Esophagus muscularis mucosa (tissue), 4 donors: ENCODE measurements at regions not wholly inside any gene's neighbourhood (a gene's known extent, or its start where the extent isn't known, plus 50 kb on each side); places are given as distances from the start of the nearest gene placed in this dataset.
"Not testable (repeated sequence)": the region's sequence is repeated elsewhere in the genome, so short reads cannot be mapped to it uniquely, and the experiment has no call there.

Source experiments
- DNase-seq: peaks from one replicate; pipeline ENCODE4 v3.0.0-alpha.2; 2017; ENCODE audit errors: extremely low spot score
- H3K27ac ChIP-seq, 4 donors: fragments of 200-600 bp; sonication (generic); replicated peaks in 1 of 4; 1 replicate in 3 of 4; 2 replicates in 1 of 4; pipeline ENCODE4 v1.5.1; 2016 to 2019; ENCODE audit warnings: mild to moderate bottlenecking in 1 of 4
- H3K27me3 ChIP-seq, 4 donors: fragments of 200-600 bp; sonication (generic); one replicate each; pipeline versions ENCODE4 v1.5.1 to v1.6.0; 2016 to 2019
- H3K36me3 ChIP-seq, 4 donors: fragments of 200-600 bp; sonication (generic); one replicate each; pipeline ENCODE4 v1.5.1; 2016 to 2019
- H3K4me1 ChIP-seq, 4 donors: fragments of 200-600 bp; sonication (generic); one replicate each; pipeline ENCODE4 v1.5.1; 2016 to 2019
- H3K4me3 ChIP-seq, 4 donors: fragments of 200-600 bp; sonication (generic); 1 replicate in 2 of 4; 2 replicates in 2 of 4; pipeline ENCODE4 v1.5.1; 2016 to 2019; ENCODE audit warnings: mild to moderate bottlenecking in 4 of 4, moderate library complexity in 1 of 4
- H3K9me3 ChIP-seq, 4 donors: fragments of 200-600 bp; sonication (generic); 1 replicate in 3 of 4; 2 replicates in 1 of 4; pipeline ENCODE4 v1.5.1; 2016 to 2019
- WGBS: methylation state at CpG from one replicate; pipeline ENCODE4 v1.1.5; 2018; 5-methylcytosine and 5-hydroxymethylcytosine counted together
- intact Hi-C: fragments of 100-400 bp; cut with DNase I; formaldehyde crosslinking; loops from one replicate; pipeline ENCODE4 v1.15.1; 2023

GRCh38 chr1:146323302-146323701, 94.5 kb upstream of the NOTCH2NLA start:
- H3K9me3 ChIP-seq, DNase-seq, H3K27me3 ChIP-seq, H3K4me3 ChIP-seq, H3K27ac ChIP-seq, H3K4me1 ChIP-seq, H3K36me3 ChIP-seq, intact Hi-C loops: not testable (repeated sequence)
- WGBS, result no CpG with 5 or more reads among the region's 1 CpG

- no CpG with 5 or more reads among the region's 4 CpGs for WGBS
- intact Hi-C loops, H3K27me3 ChIP-seq, H3K27ac ChIP-seq, H3K36me3 ChIP-seq, H3K4me1 ChIP-seq, H3K9me3 ChIP-seq, DNase-seq, H3K4me3 ChIP-seq: not testable (repeated sequence)
Measured at GRCh38 chr1:146322893-146323292, 94.1 kb upstream of the NOTCH2NLA start.

- 80% methylated on average over 2 of the region's 4 CpGs for WGBS
- H3K36me3 ChIP-seq, intact Hi-C loops, DNase-seq, H3K27me3 ChIP-seq, H3K9me3 ChIP-seq, H3K4me3 ChIP-seq, H3K4me1 ChIP-seq, H3K27ac ChIP-seq: not testable (repeated sequence)
Measured at GRCh38 chr1:146318715-146319114, 89.9 kb upstream of the NOTCH2NLA start.

GRCh38 chr1:146317785-146318184, 89.0 kb upstream of the NOTCH2NLA start:
- WGBS, result 100% methylated on average over 1 of the region's 1 CpG
- H3K27ac ChIP-seq, H3K27me3 ChIP-seq, H3K4me1 ChIP-seq, DNase-seq, H3K9me3 ChIP-seq, H3K36me3 ChIP-seq, H3K4me3 ChIP-seq, intact Hi-C loops: not testable (repeated sequence)

- H3K4me1 ChIP-seq, intact Hi-C loops, H3K36me3 ChIP-seq, H3K27ac ChIP-seq, H3K27me3 ChIP-seq, H3K4me3 ChIP-seq, DNase-seq, H3K9me3 ChIP-seq: not testable (repeated sequence)
- WGBS, result no CpG with 5 or more reads among the region's 5 CpGs
Measured at GRCh38 chr1:146314449-146315246, 85.8 kb upstream of the NOTCH2NLA start.

- H3K36me3 ChIP-seq, intact Hi-C loops, H3K4me1 ChIP-seq, H3K4me3 ChIP-seq, H3K9me3 ChIP-seq, DNase-seq, H3K27ac ChIP-seq, H3K27me3 ChIP-seq: not testable (repeated sequence)
Measured at GRCh38 chr1:146310579-146310978, 81.8 kb upstream of the NOTCH2NLA start.

- H3K27ac ChIP-seq, H3K9me3 ChIP-seq, DNase-seq, H3K4me3 ChIP-seq, H3K27me3 ChIP-seq, intact Hi-C loops, H3K36me3 ChIP-seq, H3K4me1 ChIP-seq: not testable (repeated sequence)
- no CpG with 5 or more reads among the region's 1 CpG for WGBS
Measured at GRCh38 chr1:146309427-146309826, 80.6 kb upstream of the NOTCH2NLA start.

- H3K9me3 ChIP-seq, H3K36me3 ChIP-seq, H3K4me3 ChIP-seq, DNase-seq, H3K27me3 ChIP-seq, intact Hi-C loops, H3K4me1 ChIP-seq, H3K27ac ChIP-seq: not testable (repeated sequence)
- 22% methylated on average over 1 of the region's 1 CpG for WGBS
Measured at GRCh38 chr1:146308892-146309291, 80.1 kb upstream of the NOTCH2NLA start.

GRCh38 chr1:146308152-146308551, 79.3 kb upstream of the NOTCH2NLA start:
- DNase-seq, H3K9me3 ChIP-seq, H3K4me3 ChIP-seq, intact Hi-C loops, H3K27ac ChIP-seq, H3K27me3 ChIP-seq, H3K4me1 ChIP-seq, H3K36me3 ChIP-seq: not testable (repeated sequence)
- 68% methylated on average over 3 of the region's 5 CpGs for WGBS

GRCh38 chr1:146307632-146308031, 78.8 kb upstream of the NOTCH2NLA start:
- WGBS, result no CpG with 5 or more reads among the region's 5 CpGs
- H3K27ac ChIP-seq, H3K36me3 ChIP-seq, DNase-seq, H3K9me3 ChIP-seq, H3K4me1 ChIP-seq, H3K27me3 ChIP-seq, intact Hi-C loops, H3K4me3 ChIP-seq: not testable (repeated sequence)

- H3K4me1 ChIP-seq, H3K36me3 ChIP-seq, H3K27me3 ChIP-seq, H3K4me3 ChIP-seq, H3K9me3 ChIP-seq, intact Hi-C loops, H3K27ac ChIP-seq, DNase-seq: not testable (repeated sequence)
Measured at GRCh38 chr1:146306651-146307050, 77.8 kb upstream of the NOTCH2NLA start.

GRCh38 chr1:146305442-146305841, 76.6 kb upstream of the NOTCH2NLA start:
- intact Hi-C loops, result not testable (repeated sequence)
- no CpG with 5 or more reads among the region's 2 CpGs for WGBS

GRCh38 chr1:146298575-146298897, 69.7 kb upstream of the NOTCH2NLA start:
- H3K4me3 ChIP-seq, H3K27me3 ChIP-seq, intact Hi-C loops, H3K27ac ChIP-seq, H3K9me3 ChIP-seq, H3K36me3 ChIP-seq, H3K4me1 ChIP-seq, DNase-seq: not testable (repeated sequence)
- WGBS, result no CpG with 5 or more reads among the region's 5 CpGs

More at GRCh38 chr1:146305442-146305841, 76.6 kb upstream of the NOTCH2NLA start:
- not testable (repeated sequence) for H3K4me3 ChIP-seq, H3K36me3 ChIP-seq, H3K27ac ChIP-seq, H3K9me3 ChIP-seq, H3K27me3 ChIP-seq, H3K4me1 ChIP-seq, DNase-seq
